Esophagus muscularis mucosa (tissue), 4 donors: ENCODE measurements at regions not wholly inside any gene's neighbourhood (a gene's known extent, or its start where the extent isn't known, plus 50 kb on each side); places are given as distances from the start of the nearest gene placed in this dataset.
"Not testable (repeated sequence)": the region's sequence is repeated elsewhere in the genome, so short reads cannot be mapped to it uniquely, and the experiment has no call there.

Source experiments
- DNase-seq: peaks from one replicate; pipeline ENCODE4 v3.0.0-alpha.2; 2017; ENCODE audit errors: extremely low spot score
- H3K27ac ChIP-seq, 4 donors: fragments of 200-600 bp; sonication (generic); replicated peaks in 1 of 4; 1 replicate in 3 of 4; 2 replicates in 1 of 4; pipeline ENCODE4 v1.5.1; 2016 to 2019; ENCODE audit warnings: mild to moderate bottlenecking in 1 of 4
- H3K27me3 ChIP-seq, 4 donors: fragments of 200-600 bp; sonication (generic); one replicate each; pipeline versions ENCODE4 v1.5.1 to v1.6.0; 2016 to 2019
- H3K36me3 ChIP-seq, 4 donors: fragments of 200-600 bp; sonication (generic); one replicate each; pipeline ENCODE4 v1.5.1; 2016 to 2019
- H3K4me1 ChIP-seq, 4 donors: fragments of 200-600 bp; sonication (generic); one replicate each; pipeline ENCODE4 v1.5.1; 2016 to 2019
- H3K4me3 ChIP-seq, 4 donors: fragments of 200-600 bp; sonication (generic); 1 replicate in 2 of 4; 2 replicates in 2 of 4; pipeline ENCODE4 v1.5.1; 2016 to 2019; ENCODE audit warnings: mild to moderate bottlenecking in 4 of 4, moderate library complexity in 1 of 4
- H3K9me3 ChIP-seq, 4 donors: fragments of 200-600 bp; sonication (generic); 1 replicate in 3 of 4; 2 replicates in 1 of 4; pipeline ENCODE4 v1.5.1; 2016 to 2019
- CTCF ChIP-seq, 3 experiments: fragments of 200-600 bp in 2 of 3; fragments of 450-650 bp in 1 of 3; sonication (generic) in 2 of 3; IDR thresholded peaks; one replicate each; pipeline ENCODE4 v1.5.1; 2017 to 2019; ENCODE audit warnings: antibody characterized with exemption in 3 of 3, mild to moderate bottlenecking in 2 of 3, moderate library complexity in 1 of 3
- EP300 ChIP-seq: sonication (generic); formaldehyde crosslinking; IDR thresholded peaks from one replicate; pipeline ENCODE4 v1.6.1; 2017; ENCODE audit warnings: antibody characterized with exemption
- POLR2A ChIP-seq: fragments of 450-650 bp; IDR thresholded peaks from one replicate; pipeline ENCODE4 v1.6.1; 2017; ENCODE audit warnings: antibody characterized with exemption, moderate library complexity, mild to moderate bottlenecking, low read depth
- POLR2AphosphoS5 ChIP-seq, 2 donors: sonication (generic); formaldehyde crosslinking; IDR thresholded peaks; one replicate each; pipeline ENCODE4 v1.6.1; 2017; ENCODE audit warnings: antibody characterized with exemption in 2 of 2
- WGBS: methylation state at CpG from one replicate; pipeline ENCODE4 v1.1.5; 2018; 5-methylcytosine and 5-hydroxymethylcytosine counted together
- intact Hi-C: fragments of 100-400 bp; cut with DNase I; formaldehyde crosslinking; loops from one replicate; pipeline ENCODE4 v1.15.1; 2023

GRCh38 chr3:10655105-10655504, 149.7 kb upstream of the ATP2B2 start:
- Histone ChIP-seq H3K4me1 (no peaks in the 10 kb centered on the region), H3K27ac (no peak overlapping the region), H3K27me3 (peaks cover 0 to 16% (median 0%) of the 10 kb centered on the region in 4 donors), H3K9me3 (peaks cover 0 to 9% (median 6%) of the 10 kb centered on the region in 4 donors), H3K36me3 (no peaks in the 10 kb centered on the region), H3K4me3 (no peak overlapping the region)
- intact Hi-C loops, result no loop called here
- TF ChIP-seq CTCF (IDR thresholded peaks at IDR 0.05) (no peak), POLR2A (no peak), EP300 (no peak)
- 57% methylated on average over 3 of the region's 3 CpGs for WGBS
- no peak for DNase-seq

GRCh38 chr3:10657339-10657738, 152.0 kb upstream of the ATP2B2 start:
- H3K9me3 ChIP-seq, H3K36me3 ChIP-seq, H3K4me1 ChIP-seq, H3K27ac ChIP-seq, H3K4me3 ChIP-seq, intact Hi-C loops, DNase-seq: not testable (repeated sequence)
- WGBS, result 33% methylated on average over 5 of the region's 5 CpGs
- peaks cover 0 to 16% (median 0%) of the 10 kb centered on the region in 4 donors for H3K27me3 ChIP-seq

DNA sequence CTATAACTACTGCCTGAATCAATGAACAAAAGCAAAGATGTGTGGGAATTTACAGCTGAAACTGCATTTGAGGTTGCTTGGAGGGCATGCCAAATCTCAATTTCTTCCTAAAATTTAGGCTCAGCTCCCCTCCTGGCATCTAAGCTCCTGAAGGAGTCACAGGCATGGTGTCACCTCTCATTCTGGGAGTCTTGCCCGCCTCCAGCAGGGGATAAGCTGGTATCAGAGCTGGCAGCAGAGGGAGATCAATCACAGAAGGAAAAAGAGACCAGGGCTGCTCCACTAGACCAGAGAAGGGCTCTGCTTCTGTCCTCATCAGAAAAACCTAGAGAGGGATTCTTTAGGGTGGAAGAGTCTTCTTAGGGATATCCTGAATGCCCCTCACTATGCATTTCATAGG, 150.4 kb upstream of the SLC6A11 start:
- Histone ChIP-seq H3K27me3 (peaks cover 0 to 59% (median 0%) of the 10 kb centered on the region in 4 donors), H3K27ac (no peak overlapping the region), H3K9me3 (no peaks in the 10 kb centered on the region), H3K4me3 (no peak overlapping the region), H3K36me3 (no peaks in the 10 kb centered on the region), H3K4me1 (no peaks in the 10 kb centered on the region)
- TF ChIP-seq POLR2A (no peak), POLR2AphosphoS5 (IDR thresholded peaks at IDR 0.05) (no peak), EP300 (no peak), CTCF (IDR thresholded peaks at IDR 0.05) (no peak)
- intact Hi-C loops, result no loop called here
- WGBS, result no CpG with 5 or more reads among the region's 1 CpG
- DNase-seq, result no peak

DNA sequence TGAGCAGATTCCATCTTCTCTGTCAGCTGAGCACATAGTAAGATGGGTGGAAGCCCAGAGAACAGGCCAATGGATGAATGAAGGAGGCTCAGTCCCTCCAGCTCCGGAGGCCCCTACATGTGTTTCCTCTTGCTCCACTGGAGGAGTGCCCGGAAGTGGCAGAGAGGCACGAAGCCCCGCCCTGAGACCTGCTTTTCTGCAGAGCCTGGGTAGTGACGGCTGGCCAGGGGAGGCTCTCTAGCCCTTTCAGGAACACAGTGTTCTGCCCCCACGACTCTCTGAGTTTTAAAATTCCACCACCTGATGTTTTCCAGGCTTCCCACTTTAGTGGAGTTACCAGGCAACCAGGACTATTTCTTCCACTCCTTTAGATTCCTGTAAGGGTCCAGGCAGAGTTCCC, 149.4 kb upstream of the SLC6A11 start:
- no peak for TF ChIP-seq POLR2A
- no peak for TF ChIP-seq POLR2AphosphoS5 (IDR thresholded peaks at IDR 0.05)
- no peak for TF ChIP-seq EP300
- no peak for TF ChIP-seq CTCF (IDR thresholded peaks at IDR 0.05)
- DNase-seq, result no peak
- no peaks in the 10 kb centered on the region for H3K4me1 ChIP-seq
- no peak overlapping the region for H3K4me3 ChIP-seq
- H3K9me3 ChIP-seq, result no peaks in the 10 kb centered on the region
- H3K27ac ChIP-seq, result no peak overlapping the region
- no peaks in the 10 kb centered on the region for H3K36me3 ChIP-seq
- 34% methylated on average over 6 of the region's 6 CpGs for WGBS
- peaks cover 0 to 59% (median 0%) of the 10 kb centered on the region in 4 donors for H3K27me3 ChIP-seq
- intact Hi-C loops, result no loop called here

GRCh38 chr3:10667269-10667668, 148.8 kb upstream of the SLC6A11 start:
- no peak for TF ChIP-seq CTCF (IDR thresholded peaks at IDR 0.05)
- no peaks in the 10 kb centered on the region for H3K4me1 ChIP-seq
- no peaks in the 10 kb centered on the region for H3K9me3 ChIP-seq
- WGBS, result 68% methylated on average over 8 of the region's 8 CpGs
- intact Hi-C loops, result no loop called here
- H3K4me3 ChIP-seq, result no peak overlapping the region
- no peak for DNase-seq
- H3K36me3 ChIP-seq, result no peaks in the 10 kb centered on the region
- peaks cover 0 to 59% (median 0%) of the 10 kb centered on the region in 4 donors for H3K27me3 ChIP-seq
- H3K27ac ChIP-seq, result no peak overlapping the region
